ENCODE measurements at regions not wholly inside any gene's neighbourhood (a gene's known extent, or its start where the extent isn't known, plus 50 kb on each side); places are given as distances from the start of the nearest gene placed in this dataset.

GRCh38 chr9:100774962-100775361, 197.1 kb downstream of the CAVIN4 start:
- no peak for TF ChIP-seq FOXM1 (IDR thresholded peaks at IDR 0.05; ENCODE audit: borderline replicate concordance)
- TF ChIP-seq HDGF (IDR thresholded peaks at IDR 0.05; ENCODE audit: borderline replicate concordance) = no peak
- TF ChIP-seq ZNF384 (IDR thresholded peaks at IDR 0.05) = no peak
